K562 (cell line): ENCODE measurements at regions not wholly inside any gene's neighbourhood (a gene's known extent, or its start where the extent isn't known, plus 50 kb on each side); places are given as distances from the start of the nearest gene placed in this dataset.

ENCODE experiments used
- ATAC-seq: fragments of 200-7000 bp; cut with Tn5 transposase; 3 replicates; pipeline ENCODE4 v1.9.1; 2020; ENCODE audit warnings: moderate library complexity
- BruUV-seq: library from RNA; stranded (reverse); fragments of 400-500 nt; replicated peaks from 2 replicates; lab custom pipeline; 2021; lab: Mats Ljungman, UMichigan
- CTCF ChIA-PET: fragments of 300-600 bp; formaldehyde crosslinking; extraction: SDS; loops from one replicate; lab custom pipeline; 2021; ENCODE audit warnings: low intra/inter-chr PET ratio; lab: Yijun Ruan, JAX
- POLR2A ChIA-PET: fragments of 300-600, 350-650 bp; sonication (Branson Sonifier 250); formaldehyde crosslinking; extraction: SDS; loops from one replicate; lab custom pipeline; 2021; ENCODE audit warnings: antibody characterized with exemption, inconsistent platforms; lab: Yijun Ruan, JAX
- DNase-seq, 4 experiments: peaks; one replicate each; pipeline versions ENCODE4 v3.0.0 to v3.0.0-alpha.2; 2011 to 2018; ENCODE audit warnings: low spot score in 3 of 4, mixed read lengths in 3 of 4; ENCODE audit errors: extremely low read depth in 1 of 4
- FAIRE-seq: peaks from 2 replicates; lab custom pipeline; 2011; peaks lifted over from hg19 to GRCh38; lab: Jason Lieb, UNC
- H2AFZ ChIP-seq: 2 replicates; pipeline ENCODE4 v1.6.0; 2011; ENCODE audit warnings: low read depth, low read length, control low read depth, inconsistent platforms
- H3K27ac ChIP-seq: fragments of 200-600 bp; 3 replicates; pipeline ENCODE4 v1.8.0; 2011; ENCODE audit warnings: low read depth, mild to moderate bottlenecking, control low read depth, inconsistent platforms, low read length, moderate library complexity, mixed read lengths; ENCODE audit errors: extremely low read depth
- H3K27me3 ChIP-seq, 2 experiments: fragments of 300-600 bp in 1 of 2; 2 replicates in 1 of 2; 3 replicates in 1 of 2; pipeline versions ENCODE4 v1.6.0 to v1.8.0; 2011; ENCODE audit warnings: inconsistent platforms in 2 of 2, low read length in 2 of 2, mild to moderate bottlenecking in 1 of 2, mixed read lengths in 1 of 2, moderate library complexity in 1 of 2; ENCODE audit not compliant: control insufficient read depth in 2 of 2, insufficient read depth in 2 of 2
- H3K36me3 ChIP-seq: fragments of 300-600 bp; 3 replicates; pipeline ENCODE4 v1.8.0; 2011; ENCODE audit warnings: mild to moderate bottlenecking, low read length, inconsistent platforms; ENCODE audit not compliant: control insufficient read depth, insufficient read depth
- H3K4me1 ChIP-seq, 2 experiments: fragments of 200-600 bp in 1 of 2; replicated peaks in 1 of 2; 2 replicates in 1 of 2; 3 replicates in 1 of 2; pipeline versions ENCODE4 v1.5.1 to v1.8.0; 2011; ENCODE audit warnings: inconsistent platforms in 2 of 2, low read length in 2 of 2, mild to moderate bottlenecking in 1 of 2, mixed read lengths in 1 of 2, moderate library complexity in 1 of 2; ENCODE audit not compliant: control insufficient read depth in 2 of 2, insufficient read depth in 2 of 2
- H3K4me2 ChIP-seq: 2 replicates; pipeline ENCODE4 v1.6.1; 2011; ENCODE audit warnings: low read length, control low read depth, inconsistent platforms, mixed read lengths; ENCODE audit not compliant: insufficient read depth
- H3K4me3 ChIP-seq: fragments of 200-600 bp; sonication (generic), shearing (Covaris generic); 2 replicates; pipeline ENCODE4 v1.5.1; 2016; ENCODE audit warnings: control low read depth, inconsistent platforms
- H3K79me2 ChIP-seq: fragments of 200-600 bp; 3 replicates; pipeline ENCODE4 v1.8.0; 2011; ENCODE audit warnings: low read length, inconsistent platforms; ENCODE audit not compliant: control insufficient read depth, insufficient read depth
- H3K9ac ChIP-seq, 2 experiments: 2 replicates each; pipeline versions ENCODE4 v1.6.0 to v1.6.1; 2011; ENCODE audit warnings: low read depth in 2 of 2, low read length in 2 of 2, control low read depth in 1 of 2, inconsistent platforms in 1 of 2, mild to moderate bottlenecking in 1 of 2, mixed read lengths in 1 of 2; ENCODE audit not compliant: insufficient read depth in 1 of 2
- H3K9me1 ChIP-seq: one replicate; pipeline ENCODE4 v1.6.0; 2011; ENCODE audit warnings: inconsistent platforms, mild to moderate bottlenecking, low read length, moderate library complexity; ENCODE audit not compliant: control insufficient read depth, insufficient read depth
- H3K9me3 ChIP-seq: replicated peaks from 2 replicates; pipeline ENCODE4 v1.5.1; 2011; ENCODE audit warnings: low read depth, low read length, inconsistent platforms; ENCODE audit not compliant: control insufficient read depth, insufficient read depth
- H4K20me1 ChIP-seq: replicated peaks from 2 replicates; pipeline ENCODE4 v1.6.1; 2011; ENCODE audit warnings: low read length, inconsistent platforms, mixed read lengths; ENCODE audit not compliant: control insufficient read depth, insufficient read depth
- HDGF ChIP-seq: fragments of 450-650 bp; IDR thresholded peaks from 2 replicates; pipeline ENCODE4 v1.6.1; 2016
- ILF3 ChIP-seq: fragments of 450-650 bp; IDR thresholded peaks from 2 replicates; pipeline ENCODE4 v1.6.1; 2018; ENCODE audit warnings: antibody characterized with exemption, mild to moderate bottlenecking, moderate library complexity, borderline replicate concordance
- MAFK ChIP-seq: IDR thresholded peaks from 2 replicates; pipeline ENCODE4 v1.6.1; 2011; ENCODE audit warnings: low read length, improper control_type of control experiment
- MEIS2 ChIP-seq: fragments of 450-650 bp; IDR thresholded peaks from 2 replicates; pipeline ENCODE4 v1.6.1; 2014; ENCODE audit warnings: mild to moderate bottlenecking; ENCODE audit not compliant: partially characterized antibody
- POLR3A ChIP-seq: IDR thresholded peaks from 2 replicates; pipeline ENCODE4 v1.6.1; 2011; ENCODE audit warnings: borderline replicate concordance, mild to moderate bottlenecking, moderate library complexity; ENCODE audit not compliant: insufficient read length, insufficient read depth; ENCODE audit errors: extremely low read depth
- SAFB2 ChIP-seq: fragments of 200-400 bp; formaldehyde crosslinking; IDR thresholded peaks from 2 replicates; pipeline ENCODE4 v1.6.1; 2018; ENCODE audit warnings: borderline replicate concordance, low read length, low read depth, moderate library complexity; ENCODE audit not compliant: severe bottlenecking
- SRF ChIP-seq, 2 experiments: fragments of 250-450, 450-650 bp in 1 of 2; sonication (Bioruptor Pico) in 1 of 2; sonication (generic) in 1 of 2; formaldehyde crosslinking; IDR thresholded peaks; 2 replicates each; pipeline versions ENCODE4 v1.5.0 to v1.5.1; 2020 to 2022; ENCODE audit warnings: mild to moderate bottlenecking in 1 of 2, missing genetic modification reagents in 1 of 2
- STAT5A ChIP-seq: IDR thresholded peaks from 2 replicates; pipeline ENCODE4 v1.6.1; 2012; ENCODE audit warnings: low read length, inconsistent platforms, borderline replicate concordance
- STAT6 ChIP-seq: sonication (generic); formaldehyde crosslinking; IDR thresholded peaks from 2 replicates; pipeline ENCODE4 v1.8.1; 2023; ENCODE audit warnings: mild to moderate bottlenecking, missing genetic modification reagents
- TCF7 ChIP-seq: sonication (generic); IDR thresholded peaks from 2 replicates; pipeline ENCODE4 v1.6.1; 2016; ENCODE audit warnings: antibody characterized with exemption, borderline replicate concordance
- TEAD4 ChIP-seq, 2 experiments: sonication (generic) in 1 of 2; formaldehyde crosslinking in 1 of 2; IDR thresholded peaks; 2 replicates each; pipeline versions ENCODE4 v1.6.1 to v1.8.0; 2012 to 2022; ENCODE audit warnings: borderline replicate concordance in 1 of 2, inconsistent platforms in 1 of 2, low read length in 1 of 2, mild to moderate bottlenecking in 1 of 2, missing genetic modification reagents in 1 of 2
- TRIM25 ChIP-seq: fragments of 450-650 bp; IDR thresholded peaks from 2 replicates; pipeline ENCODE4 v1.7.0; 2016; ENCODE audit warnings: borderline replicate concordance
- TSC22D4 ChIP-seq: fragments of 450-650 bp; IDR thresholded peaks from 2 replicates; pipeline ENCODE4 v1.6.1; 2016; ENCODE audit warnings: missing genetic modification characterization, missing biosample characterization, control low read depth
- USF2 ChIP-seq: sonication (generic); formaldehyde crosslinking; IDR thresholded peaks from 2 replicates; pipeline ENCODE4 v1.5.0; 2020; ENCODE audit warnings: missing genetic modification reagents
- WHSC1 ChIP-seq: IDR thresholded peaks from one replicate; pipeline ENCODE4 v1.6.1; 2012; ENCODE audit warnings: low read length, control low read depth, inconsistent platforms
- WGBS: fragments of 100-300 bp; shearing (Covaris generic); methylation state at CpG from one replicate; pipeline ENCODE4 v1.1.6; 2016; ENCODE audit warnings: low coverage, mixed read lengths; ENCODE audit not compliant: insufficient coverage; ENCODE audit errors: missing lambda C conversion rate; 5-methylcytosine and 5-hydroxymethylcytosine counted together
- in situ Hi-C: fragments of 300-500 bp; cut with MboI; formaldehyde crosslinking; loops from 4 replicates; pipeline ENCODE4 v1.15.0; 2018; ENCODE audit warnings: inconsistent platforms, mixed read lengths
- intact Hi-C: fragments of 100-400 bp; cut with micrococcal nuclease; formaldehyde crosslinking; loops from 2 replicates; pipeline ENCODE4 v1.14.2; 2022

GRCh38 chr5:174294891-174295620, 249.6 kb downstream of the NSG2 start:
- Histone ChIP-seq H3K9me3 (no peaks in the 10 kb centered on the region), H3K36me3 (no peaks in the 10 kb centered on the region), H3K4me1 (no peaks in the 10 kb centered on the region), H3K4me2 (no peak overlapping the region), H3K9me1 (no peaks in the 10 kb centered on the region), H4K20me1 (no peaks in the 10 kb centered on the region), H3K4me3 (no peak overlapping the region), H3K27me3 (no peaks in the 10 kb centered on the region), H2AFZ (no peak overlapping the region), H3K9ac (no peak overlapping the region), H3K27ac (no peak overlapping the region), H3K79me2 (no peaks in the 10 kb centered on the region)
- DNase-seq (no peak), ATAC-seq (no peak), FAIRE-seq (no peak)
- ChIA-PET CTCF (no interaction called here), POLR2A (interaction anchor here (0.6 kb wide), 1 partner anchor 34 kb away, joined by 5 read pairs; no protein-coding TSS in a partner anchor)
- intact Hi-C loops: no loop called here
- in situ Hi-C loops: no loop called here
- no TSS peak for BruUV-seq
- WGBS: 2% methylated on average over 6 of the region's 6 CpGs
- TF ChIP-seq MEIS2: no peak
- no peak for TF ChIP-seq STAT6 (CRISPR knock-in tag)
- no peak for TF ChIP-seq USF2 (CRISPR knock-in tag)
- TF ChIP-seq TCF7: no peak
- TF ChIP-seq STAT5A: no peak
- no peak for TF ChIP-seq TEAD4 (IDR thresholded peaks at IDR 0.05; ENCODE audit: low read length)
- no peak for TF ChIP-seq TEAD4 (CRISPR knock-in tag; IDR thresholded peaks at IDR 0.05; ENCODE audit: borderline replicate concordance)
- no peak for TF ChIP-seq HDGF
- TF ChIP-seq MAFK: no peak
- TF ChIP-seq ILF3: no peak
- TF ChIP-seq TRIM25: no peak
- TF ChIP-seq SRF (CRISPR knock-in tag; IDR thresholded peaks at IDR 0.05): no peak
- TF ChIP-seq WHSC1: no peak
- no peak for TF ChIP-seq POLR3A
- TF ChIP-seq SAFB2: no peak
- no peak for TF ChIP-seq TSC22D4
